GM19467 (cell line): ENCODE measurements at regions not wholly inside any gene's neighbourhood (a gene's known extent, or its start where the extent isn't known, plus 50 kb on each side); places are given as distances from the start of the nearest gene placed in this dataset.
A peak's percentile ranks its signal among the peaks of the same experiment; 100 is the strongest.

Experiments used
- ATAC-seq: cut with Tn5 transposase; IDR thresholded peaks from one replicate; pipeline ENCODE4 v1.9.1; 2021; ENCODE audit warnings: mild to moderate bottlenecking, moderate library complexity; ENCODE audit not compliant: unreplicated experiment

- no peak for ATAC-seq
Measured at GRCh38 chr6:129778793-129779192, 68.8 kb upstream of the ARHGAP18 start.

- ATAC-seq: no peak
Measured at GRCh38 chr6:129777371-129777770, 67.4 kb upstream of the ARHGAP18 start.

GRCh38 chr6:129776542-129777330 is 66.8 kb upstream of the ARHGAP18 start:
- no peak for ATAC-seq

- ATAC-seq: no peak
Measured at GRCh38 chr6:129774697-129775447, 64.9 kb upstream of the ARHGAP18 start.

- ATAC-seq: no peak
Measured at GRCh38 chr6:129773304-129773703, 63.3 kb upstream of the ARHGAP18 start.

- no peak for ATAC-seq
Measured at GRCh38 chr6:129771678-129772077, 61.7 kb upstream of the ARHGAP18 start.

- ATAC-seq: no peak
Measured at GRCh38 chr6:129767776-129768485, 58.0 kb upstream of the ARHGAP18 start.

- peak; percentile 85 for ATAC-seq
Measured at GRCh38 chr6:129766959-129767728, 57.2 kb upstream of the ARHGAP18 start.

GRCh38 chr6:129764761-129765407 is 54.9 kb upstream of the ARHGAP18 start:
- no peak for ATAC-seq

GRCh38 chr6:129759796-129760605 is 50.0 kb upstream of the ARHGAP18 start:
- ATAC-seq: no peak
